Dendritic cell treated with granulocyte-macrophage colony-stimulating factor and Interleukin-4, amounts not matched to agents 40 ng/mL and 50 ng/mL, for 4 days (primary cell): ENCODE measurements at regions not wholly inside any gene's neighbourhood (a gene's known extent, or its start where the extent isn't known, plus 50 kb on each side); places are given as distances from the start of the nearest gene placed in this dataset.

ENCODE experiments used
- H3K27ac Mint-ChIP-seq: one replicate; pipeline ENCODE4 v1.8.0; 2022; ENCODE audit warnings: mild to moderate bottlenecking, mixed read lengths
- H3K27me3 Mint-ChIP-seq: one replicate; pipeline ENCODE4 v1.8.0; 2022; ENCODE audit warnings: mild to moderate bottlenecking, mixed read lengths
- H3K36me3 Mint-ChIP-seq: one replicate; pipeline ENCODE4 v1.8.0; 2022; ENCODE audit warnings: low read depth, mixed read lengths
- H3K4me1 Mint-ChIP-seq: one replicate; pipeline ENCODE4 v1.8.0; 2022; ENCODE audit warnings: low read depth, mixed read lengths
- H3K4me3 Mint-ChIP-seq: one replicate; pipeline ENCODE4 v1.8.0; 2022; ENCODE audit warnings: mild to moderate bottlenecking, moderate library complexity, mixed read lengths
- H3K9me3 Mint-ChIP-seq: one replicate; pipeline ENCODE4 v1.8.0; 2022; ENCODE audit warnings: mixed read lengths
- intact Hi-C: fragments of 100-400 bp; cut with micrococcal nuclease; formaldehyde crosslinking; loops from one replicate; pipeline ENCODE4 v1.15.0; 2022

DNA sequence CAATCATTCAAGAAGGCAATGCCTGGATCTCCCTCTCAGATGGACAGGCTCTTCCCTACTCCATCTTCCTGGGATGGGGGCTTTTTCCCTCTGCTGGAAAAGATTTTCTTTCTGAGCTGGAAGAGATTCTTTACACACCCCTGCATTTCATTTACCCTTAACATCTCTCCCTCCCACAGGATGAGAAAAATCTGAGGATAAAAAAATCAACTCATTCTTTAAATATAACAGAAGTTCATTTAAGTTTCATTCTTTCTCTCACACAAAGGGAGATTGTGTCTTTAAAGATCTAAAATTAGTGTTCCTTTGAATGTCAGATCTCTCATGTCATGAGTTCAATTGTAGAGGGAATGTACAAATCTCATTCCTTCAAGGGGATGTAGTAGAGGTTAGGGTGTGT, 109.0 kb downstream of the ZNF518B start:
- no peak overlapping the region for H3K27ac Mint-ChIP-seq
- H3K4me1 Mint-ChIP-seq, result peaks cover 5% of the 10 kb centered on the region
- no peak overlapping the region for H3K4me3 Mint-ChIP-seq
- H3K27me3 Mint-ChIP-seq, result peaks cover 5% of the 10 kb centered on the region
- no peaks in the 10 kb centered on the region for H3K9me3 Mint-ChIP-seq
- intact Hi-C loops, result no loop called here
- no peaks in the 10 kb centered on the region for H3K36me3 Mint-ChIP-seq

DNA sequence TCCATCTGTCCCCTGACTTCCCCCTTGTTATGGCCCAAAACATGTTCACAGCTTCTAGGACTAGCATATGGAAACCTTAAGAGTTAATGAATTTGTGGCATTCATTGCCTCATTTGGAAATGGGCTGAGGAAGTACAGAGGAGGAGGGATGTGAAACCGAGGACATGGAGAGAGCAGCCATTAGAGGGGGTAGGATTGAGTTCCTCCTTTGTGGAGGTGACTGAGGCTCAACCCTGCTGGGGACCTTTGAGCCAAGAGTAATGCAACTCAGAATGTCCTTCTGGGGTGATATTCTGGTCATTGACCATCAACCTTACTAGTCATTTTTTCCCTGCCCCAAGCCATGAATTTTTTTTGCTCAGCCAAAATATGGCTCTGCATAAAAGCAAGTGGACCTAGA, 109.4 kb downstream of the ZNF518B start:
- H3K9me3 Mint-ChIP-seq, result no peaks in the 10 kb centered on the region
- peaks cover 9% of the 10 kb centered on the region for H3K27me3 Mint-ChIP-seq
- no peak overlapping the region for H3K27ac Mint-ChIP-seq
- intact Hi-C loops, result no loop called here
- peaks cover 5% of the 10 kb centered on the region for H3K4me1 Mint-ChIP-seq
- no peaks in the 10 kb centered on the region for H3K36me3 Mint-ChIP-seq
- H3K4me3 Mint-ChIP-seq, result no peak overlapping the region

DNA sequence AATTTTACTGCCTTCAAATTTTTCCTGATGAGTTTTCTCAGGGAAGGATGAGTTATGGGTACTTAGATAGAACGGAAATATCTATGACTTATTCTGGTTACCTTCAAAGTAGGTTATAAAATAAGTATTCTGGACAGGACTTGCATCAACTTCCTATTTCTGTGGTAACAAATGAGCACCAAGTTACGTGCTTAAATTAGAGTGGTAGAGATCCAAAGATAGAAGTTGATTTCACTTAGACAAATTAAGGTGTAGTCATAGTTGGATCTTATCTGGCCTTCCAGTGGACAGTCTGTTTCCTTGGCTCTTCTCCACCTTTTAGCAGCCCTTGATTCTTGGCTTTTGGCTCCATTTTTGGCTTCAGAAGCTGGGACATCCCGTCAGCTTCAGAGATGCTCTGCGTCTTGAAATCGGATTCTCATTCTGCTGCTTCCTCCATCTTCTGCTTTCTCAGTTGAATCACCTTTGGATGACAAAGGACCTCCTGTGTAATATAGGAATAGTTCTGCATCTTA, 109.9 kb downstream of the ZNF518B start:
- Mint-ChIP-seq H3K4me1 (peaks cover 5% of the 10 kb centered on the region), H3K27me3 (peaks cover 9% of the 10 kb centered on the region), H3K9me3 (no peaks in the 10 kb centered on the region), H3K36me3 (no peaks in the 10 kb centered on the region), H3K27ac (no peak overlapping the region), H3K4me3 (no peak overlapping the region)
- intact Hi-C loops, result no loop called here

DNA sequence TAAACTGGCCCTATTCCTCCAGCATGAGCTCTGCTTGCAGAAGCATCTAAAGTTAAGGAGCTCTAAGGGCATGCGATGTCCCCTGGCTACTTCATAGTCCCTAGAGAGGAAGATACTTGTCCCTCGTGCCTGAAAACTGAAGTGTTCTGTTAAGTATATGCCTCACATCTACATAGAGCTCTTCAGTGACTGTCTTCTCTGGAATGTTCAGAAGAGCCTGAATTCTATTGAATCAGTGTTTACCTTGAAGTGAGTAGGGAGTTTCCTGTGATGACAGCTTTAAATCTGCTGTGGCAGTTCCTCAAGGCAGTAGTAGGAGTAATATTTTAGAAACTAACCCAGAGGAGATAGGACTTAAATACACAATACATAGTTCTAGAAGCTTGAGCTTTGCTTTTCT, 111.2 kb downstream of the ZNF518B start:
- Mint-ChIP-seq H3K27ac (no peak overlapping the region), H3K4me3 (no peak overlapping the region), H3K4me1 (peaks cover 5% of the 10 kb centered on the region), H3K27me3 (peaks cover 9% of the 10 kb centered on the region), H3K36me3 (no peaks in the 10 kb centered on the region), H3K9me3 (no peaks in the 10 kb centered on the region)
- intact Hi-C loops, result no loop called here

DNA sequence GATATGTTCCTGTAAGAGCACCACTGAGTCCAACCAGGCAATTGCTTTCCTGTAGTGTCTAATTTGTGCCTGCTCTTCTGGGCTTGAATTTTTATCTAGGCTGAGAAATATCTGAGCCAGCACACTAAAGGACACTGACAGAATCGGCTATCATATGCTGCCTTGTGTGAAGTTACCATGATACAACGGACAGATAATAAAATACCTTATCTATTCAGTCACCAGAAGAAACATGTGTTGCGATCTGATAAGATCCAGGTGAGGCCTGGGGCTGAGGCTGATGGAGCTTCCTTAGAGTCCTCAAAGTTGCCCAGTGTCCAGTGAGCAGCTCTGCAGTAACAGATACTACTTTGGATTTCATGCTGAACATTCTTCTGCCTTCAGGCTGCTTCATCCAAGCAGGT, 111.8 kb downstream of the ZNF518B start:
- Mint-ChIP-seq H3K9me3 (no peaks in the 10 kb centered on the region), H3K27me3 (peaks cover 9% of the 10 kb centered on the region), H3K36me3 (no peaks in the 10 kb centered on the region), H3K27ac (no peak overlapping the region), H3K4me3 (no peak overlapping the region), H3K4me1 (peaks cover 5% of the 10 kb centered on the region)
- intact Hi-C loops, result no loop called here

DNA sequence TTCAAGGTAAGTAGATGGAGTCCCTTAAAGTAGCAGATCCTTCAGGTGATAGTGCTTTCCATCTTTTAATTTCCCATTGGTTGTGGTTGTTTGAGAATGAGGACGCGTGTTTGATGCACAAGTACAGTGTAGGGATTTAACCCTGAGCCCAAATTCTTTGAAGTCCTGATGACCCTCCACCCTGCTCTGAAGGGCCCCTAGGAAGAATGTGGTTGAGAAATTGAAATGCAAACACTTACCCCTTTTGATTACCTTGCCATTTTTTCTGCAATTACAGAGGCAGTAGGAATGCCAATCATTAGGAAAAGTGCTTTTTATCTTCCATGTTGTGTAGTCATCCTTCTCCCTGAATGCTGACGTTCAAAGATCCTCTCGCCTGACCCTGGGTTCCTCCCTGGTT, 112.4 kb downstream of the ZNF518B start:
- H3K4me3 Mint-ChIP-seq, result no peak overlapping the region
- peaks cover 9% of the 10 kb centered on the region for H3K27me3 Mint-ChIP-seq
- H3K36me3 Mint-ChIP-seq, result no peaks in the 10 kb centered on the region
- no peak overlapping the region for H3K27ac Mint-ChIP-seq
- H3K4me1 Mint-ChIP-seq, result peaks cover 5% of the 10 kb centered on the region
- intact Hi-C loops, result no loop called here
- H3K9me3 Mint-ChIP-seq, result no peaks in the 10 kb centered on the region

DNA sequence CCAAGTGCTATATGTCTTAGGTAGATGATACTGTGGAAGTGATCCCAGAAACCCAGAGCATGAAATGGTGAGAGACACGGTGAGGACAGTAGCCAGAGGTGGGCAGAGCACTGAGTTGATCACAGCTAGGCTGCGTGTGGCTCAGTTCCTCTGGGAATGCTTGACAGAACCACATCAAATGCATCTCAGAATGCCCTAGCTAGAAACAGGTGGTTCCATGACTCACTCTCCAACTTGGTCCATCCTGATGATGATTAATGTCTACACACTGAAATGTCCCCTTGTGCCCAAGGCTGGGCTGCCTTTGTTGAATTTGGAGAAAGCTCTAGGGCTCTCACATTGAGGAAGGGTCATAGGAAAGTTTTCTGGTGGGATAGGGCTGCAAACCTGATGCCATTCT, 113.6 kb downstream of the ZNF518B start:
- no peaks in the 10 kb centered on the region for H3K36me3 Mint-ChIP-seq
- H3K27me3 Mint-ChIP-seq, result peaks cover 6% of the 10 kb centered on the region
- H3K4me1 Mint-ChIP-seq, result peaks cover 5% of the 10 kb centered on the region
- H3K27ac Mint-ChIP-seq, result no peak overlapping the region
- no peaks in the 10 kb centered on the region for H3K9me3 Mint-ChIP-seq
- intact Hi-C loops, result no loop called here
- no peak overlapping the region for H3K4me3 Mint-ChIP-seq

DNA sequence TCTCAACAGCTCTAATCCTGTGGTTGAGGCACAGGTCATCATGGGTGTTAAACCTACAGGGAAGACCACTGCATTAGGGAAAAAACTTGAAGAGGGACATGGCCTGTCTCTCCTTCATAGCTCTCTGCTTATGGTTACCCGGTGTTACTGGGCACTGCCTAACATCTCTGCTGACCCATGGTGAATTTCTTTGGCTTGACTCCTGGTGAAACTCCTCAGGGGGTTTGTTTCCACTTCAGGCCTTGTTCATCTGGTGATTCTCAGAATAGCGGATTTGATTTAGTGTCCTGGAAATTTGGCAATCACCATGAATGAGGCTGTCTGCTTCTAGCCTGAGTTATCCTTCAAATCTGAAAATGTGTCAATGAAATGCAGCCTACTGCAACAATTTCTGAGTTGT, 114.4 kb downstream of the ZNF518B start:
- intact Hi-C loops, result no loop called here
- Mint-ChIP-seq H3K9me3 (no peaks in the 10 kb centered on the region), H3K36me3 (no peaks in the 10 kb centered on the region), H3K4me3 (no peak overlapping the region), H3K4me1 (peaks cover 4% of the 10 kb centered on the region), H3K27me3 (peaks cover 6% of the 10 kb centered on the region), H3K27ac (no peak overlapping the region)

DNA sequence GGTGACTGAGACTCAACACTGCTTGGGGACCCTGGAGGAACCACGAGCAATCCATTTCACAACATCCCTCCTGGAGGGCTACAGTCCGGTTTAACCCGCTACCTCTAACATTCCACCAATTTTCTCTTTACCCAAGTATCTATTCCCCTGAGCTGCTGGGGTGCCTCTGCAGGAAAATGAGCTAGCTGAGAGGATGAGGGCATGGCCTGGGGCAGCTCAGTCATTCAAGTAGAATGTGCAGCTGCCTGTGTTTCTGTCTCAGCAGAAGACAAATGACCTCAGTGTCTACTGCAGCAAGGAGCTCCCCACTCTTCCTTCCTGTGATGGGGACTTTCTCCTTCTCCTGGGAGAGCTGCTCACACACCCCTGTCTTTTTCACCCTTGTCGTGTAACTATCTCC, 120.8 kb downstream of the ZNF518B start:
- Mint-ChIP-seq H3K9me3 (no peaks in the 10 kb centered on the region), H3K4me1 (no peaks in the 10 kb centered on the region), H3K36me3 (no peaks in the 10 kb centered on the region), H3K4me3 (no peak overlapping the region), H3K27ac (no peak overlapping the region), H3K27me3 (peaks cover 9% of the 10 kb centered on the region)
- intact Hi-C loops, result no loop called here

DNA sequence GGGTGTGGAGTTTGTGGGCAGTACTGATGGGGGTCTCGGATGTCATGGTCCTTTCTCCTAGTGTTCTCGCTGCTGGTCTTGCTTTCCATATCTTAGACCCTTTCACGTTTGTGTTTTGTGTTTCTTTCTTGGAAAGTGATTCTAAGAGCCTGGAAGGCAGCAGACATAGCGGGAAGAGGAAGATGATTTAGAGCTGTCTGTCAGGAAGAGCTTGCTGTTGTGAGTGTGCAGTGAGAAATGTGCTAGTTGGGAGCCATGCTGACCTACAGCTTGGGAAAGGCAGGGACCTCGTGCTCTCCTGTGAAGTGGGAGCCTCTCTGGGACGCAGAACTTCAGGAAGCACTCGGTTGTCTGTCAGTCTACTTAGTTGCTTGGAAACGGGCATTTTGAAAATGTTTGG, 122.2 kb downstream of the ZNF518B start:
- Mint-ChIP-seq H3K4me1 (no peaks in the 10 kb centered on the region), H3K27ac (no peak overlapping the region), H3K9me3 (no peaks in the 10 kb centered on the region), H3K36me3 (no peaks in the 10 kb centered on the region), H3K27me3 (peaks cover 9% of the 10 kb centered on the region), H3K4me3 (no peak overlapping the region)
- intact Hi-C loops, result no loop called here

DNA sequence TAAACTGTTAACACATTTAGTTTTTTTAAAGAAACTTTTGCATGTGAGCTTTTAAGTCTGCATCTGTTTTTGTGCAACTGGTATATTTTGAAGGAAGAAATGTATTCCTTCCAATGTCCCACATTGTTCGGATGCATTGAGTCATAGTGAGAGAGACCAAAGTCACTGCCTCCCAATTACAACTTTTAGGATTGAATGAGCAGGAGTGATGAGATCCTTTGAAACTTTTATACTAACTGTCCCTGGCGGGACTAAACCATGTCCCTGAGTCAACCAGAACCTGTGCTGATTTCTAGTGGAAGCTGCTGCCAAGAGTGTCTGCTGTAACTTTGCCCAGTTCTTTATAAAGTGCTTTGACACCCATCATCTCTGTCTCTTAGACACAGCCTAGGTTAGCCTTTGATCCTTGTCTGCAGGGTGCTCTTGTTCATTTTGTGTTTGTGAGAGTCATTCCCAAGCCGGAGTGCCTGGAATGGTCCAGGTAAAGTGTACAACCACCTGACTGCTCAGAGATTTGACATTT, 122.7 kb downstream of the ZNF518B start:
- Mint-ChIP-seq H3K27me3 (peaks cover 9% of the 10 kb centered on the region), H3K27ac (no peak overlapping the region), H3K9me3 (no peaks in the 10 kb centered on the region), H3K4me1 (no peaks in the 10 kb centered on the region), H3K4me3 (no peak overlapping the region), H3K36me3 (no peaks in the 10 kb centered on the region)
- intact Hi-C loops, result no loop called here

DNA sequence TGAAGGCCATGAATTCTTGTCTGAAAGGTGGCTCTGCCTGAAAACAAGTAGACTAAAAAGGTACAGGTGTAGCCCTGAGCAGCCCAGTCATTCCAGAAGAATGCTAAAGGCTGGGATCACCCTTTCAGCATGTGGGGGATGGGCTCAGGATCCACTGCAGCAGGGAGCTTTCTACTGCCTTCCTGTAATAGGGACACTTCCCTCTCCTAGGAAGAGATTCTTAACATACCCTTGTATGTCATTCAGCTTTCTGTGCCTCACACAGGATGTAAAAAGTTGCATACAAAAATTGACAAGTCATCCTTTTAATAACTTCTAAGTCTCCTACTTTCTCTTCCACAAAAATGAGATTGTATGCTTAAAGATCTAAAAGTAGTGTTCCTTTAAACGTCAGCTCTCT, 123.3 kb downstream of the ZNF518B start:
- Mint-ChIP-seq H3K36me3 (no peaks in the 10 kb centered on the region), H3K27me3 (peaks cover 9% of the 10 kb centered on the region), H3K27ac (no peak overlapping the region), H3K4me1 (no peaks in the 10 kb centered on the region), H3K9me3 (no peaks in the 10 kb centered on the region), H3K4me3 (no peak overlapping the region)
- intact Hi-C loops, result no loop called here

DNA sequence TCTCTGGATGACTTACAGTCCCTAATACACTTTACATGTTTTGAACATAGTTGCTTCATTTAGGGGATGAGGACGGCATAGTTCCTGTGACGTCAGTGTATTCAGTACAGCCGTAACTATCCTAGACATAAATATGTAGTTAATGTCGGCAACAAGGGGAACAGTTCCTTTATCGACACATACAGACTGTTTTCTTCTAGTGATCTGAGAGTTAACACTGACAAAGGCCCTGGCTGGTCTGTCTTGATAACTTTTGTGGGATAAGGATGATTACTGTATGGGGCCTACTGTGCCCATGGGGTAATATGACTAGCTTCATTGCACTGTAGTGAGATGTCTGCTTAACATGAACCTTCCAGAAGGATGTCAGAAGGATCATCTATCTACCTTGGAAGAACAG, 131.2 kb downstream of the ZNF518B start:
- Mint-ChIP-seq H3K27me3 (no peaks in the 10 kb centered on the region), H3K4me1 (no peaks in the 10 kb centered on the region), H3K27ac (no peak overlapping the region), H3K36me3 (no peaks in the 10 kb centered on the region), H3K9me3 (no peaks in the 10 kb centered on the region), H3K4me3 (no peak overlapping the region)
- intact Hi-C loops, result no loop called here

DNA sequence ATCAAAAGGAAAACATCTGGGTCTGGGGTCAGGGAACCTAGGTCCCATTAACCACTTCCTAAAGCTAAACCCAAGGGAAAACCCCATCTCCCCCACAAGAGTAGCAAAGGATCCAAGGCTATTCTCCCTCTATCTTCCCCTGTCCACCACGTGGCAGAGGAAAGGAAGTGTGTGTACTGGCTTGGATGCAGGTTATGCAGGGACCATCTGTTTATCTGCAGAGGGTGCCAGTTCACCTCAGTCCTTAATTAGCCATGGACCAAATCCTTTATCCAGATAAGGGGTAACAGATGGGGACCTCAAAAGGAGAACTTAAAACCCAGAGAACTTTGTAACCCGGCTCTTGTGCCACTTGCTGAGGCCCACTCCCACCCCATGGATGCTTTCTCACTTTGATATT, 135.3 kb downstream of the ZNF518B start:
- intact Hi-C loops, result no loop called here
- no peaks in the 10 kb centered on the region for H3K36me3 Mint-ChIP-seq
- no peak overlapping the region for H3K27ac Mint-ChIP-seq
- H3K27me3 Mint-ChIP-seq, result no peaks in the 10 kb centered on the region
- H3K4me3 Mint-ChIP-seq, result no peak overlapping the region
- H3K4me1 Mint-ChIP-seq, result no peaks in the 10 kb centered on the region
- H3K9me3 Mint-ChIP-seq, result no peaks in the 10 kb centered on the region

DNA sequence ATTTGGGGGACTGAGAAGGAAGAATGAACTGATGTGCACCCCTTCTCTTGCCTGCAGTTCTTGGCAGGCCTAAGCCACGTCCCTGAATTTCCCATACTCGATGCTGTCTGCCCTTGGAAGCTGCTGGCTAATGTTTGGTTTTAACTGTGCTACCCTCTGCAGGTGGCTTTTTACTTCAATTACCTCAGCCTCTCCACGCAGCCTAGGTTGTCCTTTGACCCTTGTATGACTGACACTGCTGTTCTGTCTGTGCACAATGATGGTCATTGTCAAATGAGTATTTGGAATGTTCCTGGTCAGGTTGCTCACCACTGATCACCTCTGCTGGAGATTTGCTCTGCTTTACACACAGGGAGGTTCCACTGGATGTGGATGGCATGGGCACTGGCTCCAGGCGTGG, 137.1 kb downstream of the ZNF518B start:
- H3K27ac Mint-ChIP-seq, result no peak overlapping the region
- no peaks in the 10 kb centered on the region for H3K36me3 Mint-ChIP-seq
- no peaks in the 10 kb centered on the region for H3K4me1 Mint-ChIP-seq
- intact Hi-C loops, result no loop called here
- no peak overlapping the region for H3K4me3 Mint-ChIP-seq
- H3K9me3 Mint-ChIP-seq, result no peaks in the 10 kb centered on the region
- H3K27me3 Mint-ChIP-seq, result no peaks in the 10 kb centered on the region
